ENCODE measurements at regions not wholly inside any gene's neighbourhood (a gene's known extent, or its start where the extent isn't known, plus 50 kb on each side); places are given as distances from the start of the nearest gene placed in this dataset.

- TF ChIP-seq, protein P1, sequence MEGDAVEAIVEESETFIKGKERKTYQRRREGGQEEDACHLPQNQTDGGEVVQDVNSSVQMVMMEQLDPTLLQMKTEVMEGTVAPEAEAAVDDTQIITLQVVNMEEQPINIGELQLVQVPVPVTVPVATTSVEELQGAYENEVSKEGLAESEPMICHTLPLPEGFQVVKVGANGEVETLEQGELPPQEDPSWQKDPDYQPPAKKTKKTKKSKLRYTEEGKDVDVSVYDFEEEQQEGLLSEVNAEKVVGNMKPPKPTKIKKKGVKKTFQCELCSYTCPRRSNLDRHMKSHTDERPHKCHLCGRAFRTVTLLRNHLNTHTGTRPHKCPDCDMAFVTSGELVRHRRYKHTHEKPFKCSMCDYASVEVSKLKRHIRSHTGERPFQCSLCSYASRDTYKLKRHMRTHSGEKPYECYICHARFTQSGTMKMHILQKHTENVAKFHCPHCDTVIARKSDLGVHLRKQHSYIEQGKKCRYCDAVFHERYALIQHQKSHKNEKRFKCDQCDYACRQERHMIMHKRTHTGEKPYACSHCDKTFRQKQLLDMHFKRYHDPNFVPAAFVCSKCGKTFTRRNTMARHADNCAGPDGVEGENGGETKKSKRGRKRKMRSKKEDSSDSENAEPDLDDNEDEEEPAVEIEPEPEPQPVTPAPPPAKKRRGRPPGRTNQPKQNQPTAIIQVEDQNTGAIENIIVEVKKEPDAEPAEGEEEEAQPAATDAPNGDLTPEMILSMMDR (conservative IDR thresholded peaks at IDR 0.05; ENCODE audit: low read length): no peak
- no peak for TF ChIP-seq EZH2phosphoT487 (IDR thresholded peaks at IDR 0.05; ENCODE audit: borderline replicate concordance, low read depth, low read length)
These were observed 478.8 kb upstream of the CDH11 start for GRCh38 chr16:65600629-65601028.
